ENCODE measurements at regions not wholly inside any gene's neighbourhood (a gene's known extent, or its start where the extent isn't known, plus 50 kb on each side); places are given as distances from the start of the nearest gene placed in this dataset.

- no peak for DNase-seq
Observed at GRCh38 chr12:61357496-61357895, 902.7 kb upstream of the USP15 start.

DNA sequence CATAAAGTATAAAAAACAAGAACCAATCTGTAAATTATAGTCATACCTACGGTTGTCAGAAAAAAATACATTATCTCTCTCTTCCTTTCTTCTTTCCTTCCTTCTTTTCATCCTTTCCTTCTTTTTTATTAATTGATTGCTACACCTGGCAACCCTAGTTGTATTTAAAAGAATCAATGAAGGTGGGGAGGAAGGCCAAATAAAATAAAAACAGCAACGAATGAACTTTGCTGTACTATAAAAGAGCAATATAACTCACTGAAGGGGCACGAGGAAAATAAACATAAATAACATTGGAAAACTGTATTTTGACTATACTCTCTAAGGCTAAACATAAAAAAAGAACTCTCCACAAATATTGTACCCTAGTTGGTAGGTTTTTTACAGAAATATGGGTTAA lies 898.2 kb upstream of the USP15 start:
- DNase-seq: no peak

GRCh38 chr12:61365001-61365400 lies 895.2 kb upstream of the USP15 start:
- no peak for DNase-seq

DNA sequence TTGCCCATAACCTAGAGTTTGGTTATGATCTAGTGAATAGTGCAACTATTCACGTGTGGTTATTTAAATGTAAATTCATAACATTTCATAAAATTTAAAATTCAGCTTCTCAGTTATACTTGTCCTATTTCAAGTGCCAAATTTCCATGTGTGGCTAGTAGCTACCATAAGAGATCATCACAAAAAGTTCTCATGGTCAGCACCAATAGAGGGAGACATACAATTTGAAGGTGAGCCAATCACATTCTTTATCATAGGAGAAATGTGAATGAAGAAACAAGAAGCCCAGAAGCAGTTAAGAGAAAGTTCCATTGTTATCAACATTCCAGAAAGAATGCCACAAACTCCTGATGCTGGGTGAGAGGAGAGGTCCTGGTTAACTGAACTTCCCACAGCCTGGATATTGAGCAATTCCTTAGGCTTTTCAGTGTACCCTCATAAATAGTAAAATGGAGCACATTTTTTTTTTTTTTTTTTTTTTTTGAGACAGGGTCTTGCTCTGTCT lies 892.9 kb upstream of the USP15 start:
- DNase-seq: no peak

DNA sequence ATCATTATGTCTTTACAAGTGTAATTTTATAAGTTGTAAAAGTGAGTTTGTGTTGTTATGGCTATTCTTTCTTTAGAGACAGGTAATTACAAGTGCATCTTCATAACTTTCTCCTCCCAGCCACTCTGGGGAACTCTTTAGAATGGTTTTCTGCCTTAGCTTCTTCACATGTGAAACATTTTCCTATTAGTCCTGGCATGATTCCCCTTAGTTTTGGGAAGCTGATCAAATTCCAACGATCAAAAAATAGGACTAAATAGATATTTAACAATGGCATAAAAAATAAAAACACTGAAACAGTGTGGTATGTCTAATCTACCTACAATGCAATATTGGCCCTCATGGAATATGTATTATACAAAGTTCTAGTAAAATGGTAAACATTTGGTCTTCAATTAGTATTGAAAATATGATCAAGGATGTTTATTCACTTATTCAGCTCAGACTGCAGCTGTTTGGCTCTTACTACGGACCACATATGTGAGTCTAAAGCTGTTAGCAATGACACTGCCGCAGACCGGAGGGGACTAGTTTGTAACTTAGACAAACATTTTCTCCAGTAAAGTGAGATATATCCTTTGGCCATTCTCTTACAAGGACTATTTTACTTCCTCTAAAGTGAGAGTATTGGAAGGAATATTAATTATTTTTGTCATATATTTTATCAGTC lies 890.8 kb upstream of the USP15 start:
- no peak for DNase-seq

GRCh38 chr12:61384511-61384910 lies 875.7 kb upstream of the USP15 start:
- DNase-seq: no peak

DNA sequence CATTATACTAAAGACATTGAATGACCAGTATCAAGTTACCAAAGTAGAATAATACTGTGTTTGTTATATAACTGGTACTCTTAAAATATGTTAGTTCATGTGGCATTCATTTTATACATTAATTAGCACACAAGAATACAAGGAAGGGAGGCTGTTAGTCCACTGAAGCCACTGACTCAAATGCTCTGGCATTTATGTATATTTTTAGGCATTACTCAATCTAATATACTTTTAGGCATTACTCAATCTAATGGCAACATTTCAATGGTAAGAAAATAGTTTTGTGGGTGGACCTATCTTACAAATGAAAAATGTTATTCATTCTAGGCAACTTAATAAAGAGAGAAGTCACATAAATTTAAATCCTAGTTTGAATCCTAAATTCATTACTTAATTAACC lies 874.4 kb upstream of the USP15 start:
- DNase-seq: no peak

GRCh38 chr12:61397668-61398067 lies 862.5 kb upstream of the USP15 start:
- DNase-seq: no peak

DNA sequence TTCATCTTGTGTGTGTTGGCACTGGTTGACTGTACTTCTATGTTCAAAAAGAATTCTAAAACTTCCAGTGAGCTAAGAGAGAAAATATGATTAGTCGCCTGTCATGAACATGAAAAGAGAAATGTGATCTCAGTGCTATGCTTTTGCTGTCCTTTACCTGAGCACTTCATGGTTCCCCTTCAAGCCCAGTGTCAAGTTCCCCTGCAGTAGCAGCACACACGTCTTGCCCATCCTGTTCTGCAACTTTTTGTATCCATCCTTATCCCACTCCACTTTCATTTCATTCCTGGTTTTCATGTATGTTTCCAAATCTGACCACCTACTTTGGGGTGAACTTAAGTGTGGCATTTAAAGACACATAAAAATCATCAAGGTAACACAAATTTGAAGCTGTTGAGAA lies 848.0 kb upstream of the USP15 start:
- DNase-seq: no peak

- DNase-seq: no peak
Observed at GRCh38 chr12:61414470-61414869, 845.7 kb upstream of the USP15 start.

- no peak for DNase-seq
Observed at GRCh38 chr12:61422786-61423185, 837.4 kb upstream of the USP15 start.

- DNase-seq: no peak
Observed at GRCh38 chr12:61452076-61452475, 808.1 kb upstream of the USP15 start.

DNA sequence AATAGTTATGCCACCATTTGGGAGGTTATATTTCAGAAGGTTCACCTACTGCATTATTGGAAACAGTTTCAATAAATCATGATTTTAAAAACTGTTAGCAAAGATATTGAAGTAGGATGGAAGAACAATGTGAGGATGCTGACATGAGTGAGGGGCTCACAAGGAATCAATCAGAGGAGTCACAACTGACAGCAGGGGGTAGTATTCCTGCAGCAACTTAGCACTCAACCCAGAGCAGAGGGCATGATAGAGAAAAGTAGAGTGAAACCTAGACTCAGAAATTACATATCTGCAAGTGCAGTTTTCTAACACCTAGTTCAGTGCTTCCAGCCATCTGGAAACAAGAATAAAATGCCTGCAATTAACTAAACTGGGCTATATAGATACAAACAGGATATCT lies 772.5 kb upstream of the USP15 start:
- no peak for DNase-seq

- no peak for DNase-seq
Observed at GRCh38 chr12:61490526-61491498, 769.4 kb upstream of the USP15 start.

GRCh38 chr12:61502179-61502578 lies 758.0 kb upstream of the USP15 start:
- DNase-seq: no peak

DNA sequence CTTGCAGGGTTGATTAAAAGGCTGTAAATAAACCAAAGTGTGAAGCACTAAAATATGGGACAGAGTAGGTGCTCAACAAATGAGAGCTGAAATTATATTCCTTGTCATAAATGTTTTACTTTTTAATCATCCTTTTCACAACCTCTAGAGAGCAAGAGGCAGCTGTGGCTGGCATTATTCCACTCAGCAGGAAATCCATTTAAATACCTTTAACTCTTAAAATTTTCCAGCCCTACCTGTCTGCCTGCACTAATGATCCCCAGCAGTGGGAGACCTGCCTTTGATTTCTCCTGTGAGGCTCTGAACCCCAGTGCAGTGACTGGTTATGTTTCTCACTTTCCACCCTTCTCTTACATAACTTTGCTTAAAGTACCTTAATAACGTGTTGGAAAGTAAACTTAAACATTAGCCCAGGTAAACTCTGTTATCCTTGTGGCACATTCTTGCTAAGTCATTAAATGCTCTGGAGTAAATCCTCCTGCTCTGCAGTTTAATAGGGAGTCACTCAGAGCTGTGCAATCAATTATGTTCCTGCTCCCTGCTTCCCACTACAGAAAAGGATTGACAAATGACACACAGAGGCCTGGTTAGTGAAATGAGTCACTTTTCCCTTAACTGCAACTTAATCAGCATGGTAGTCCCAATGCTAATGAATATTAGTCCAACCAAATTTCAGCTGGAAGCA lies 755.7 kb upstream of the USP15 start:
- DNase-seq: no peak

DNA sequence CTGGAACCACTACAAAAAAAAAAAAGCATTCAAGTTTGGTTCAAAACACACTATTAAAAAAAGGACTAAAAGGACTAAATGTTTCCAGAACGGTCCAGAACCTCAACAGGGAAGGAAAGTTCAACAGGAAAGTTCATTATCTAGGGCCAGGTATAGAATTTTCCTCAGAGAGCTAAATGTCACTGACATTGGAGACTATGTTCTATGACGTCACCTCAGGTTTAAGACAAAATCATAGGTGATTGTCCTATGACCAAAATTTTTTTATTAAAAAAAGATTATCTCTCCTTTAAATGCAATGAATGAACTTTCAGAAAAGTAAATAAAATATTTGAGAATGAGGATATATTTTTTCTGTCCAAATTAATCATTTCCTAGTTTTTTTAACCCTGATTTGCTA lies 746.7 kb upstream of the USP15 start:
- DNase-seq: no peak

DNA sequence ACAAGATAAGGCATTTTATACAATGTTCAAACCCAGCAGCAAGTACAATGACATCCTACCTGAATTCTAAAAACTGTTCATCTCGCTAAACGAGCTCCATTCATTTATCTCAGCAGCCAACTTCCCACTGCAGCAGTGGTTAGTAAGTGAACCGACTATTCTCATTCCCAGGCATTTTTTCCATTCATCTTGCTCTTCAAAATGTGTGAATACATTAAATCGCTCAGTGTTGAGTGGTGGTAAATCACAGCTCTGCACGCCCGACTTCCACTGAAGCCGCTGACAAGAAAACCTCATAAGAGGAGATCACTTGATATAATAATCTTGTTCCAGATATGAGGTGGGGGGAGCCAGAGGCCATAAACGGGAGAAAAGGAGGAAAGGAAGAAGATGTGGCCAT lies 746.2 kb upstream of the USP15 start:
- DNase-seq: no peak

DNA sequence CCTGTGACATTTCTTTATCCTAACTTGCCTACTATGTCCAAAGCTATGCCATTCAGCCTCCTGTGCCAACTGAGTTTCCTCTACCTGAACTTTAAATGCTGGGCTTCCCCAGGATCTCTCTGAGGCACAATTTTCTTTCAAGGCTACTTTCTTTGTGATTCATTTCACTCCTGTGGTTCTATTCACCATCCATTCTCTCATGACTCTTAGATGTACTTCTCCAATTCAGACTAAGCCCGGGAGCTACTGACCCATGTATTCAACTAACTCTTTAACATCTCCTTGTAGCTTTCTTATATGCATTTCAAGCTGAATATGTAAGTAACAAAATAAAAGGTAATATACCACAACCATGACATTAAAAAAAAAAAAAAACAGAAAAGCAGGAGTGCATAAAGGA lies 738.9 kb upstream of the USP15 start:
- DNase-seq: no peak

GRCh38 chr12:61523276-61523992 lies 736.8 kb upstream of the USP15 start:
- no peak for DNase-seq

DNA sequence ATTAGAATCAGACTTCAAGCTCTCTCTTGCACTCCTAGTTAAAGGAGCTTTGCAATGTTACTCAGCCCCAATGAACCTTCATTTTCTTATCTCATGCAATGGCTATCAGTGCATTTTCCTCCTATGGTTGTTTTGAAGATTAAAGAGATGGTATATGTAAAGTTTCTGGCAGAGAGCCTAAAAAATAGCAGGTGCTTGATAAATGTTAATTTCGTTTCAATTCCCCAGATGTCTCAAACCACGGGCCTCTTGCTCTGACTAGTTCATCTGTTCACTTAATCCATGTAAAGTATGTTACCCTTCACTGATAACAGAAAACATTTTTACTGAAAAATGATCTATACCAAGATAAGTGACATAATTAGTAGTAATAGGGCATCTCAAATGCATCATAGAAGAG lies 735.4 kb upstream of the USP15 start:
- DNase-seq: no peak

DNA sequence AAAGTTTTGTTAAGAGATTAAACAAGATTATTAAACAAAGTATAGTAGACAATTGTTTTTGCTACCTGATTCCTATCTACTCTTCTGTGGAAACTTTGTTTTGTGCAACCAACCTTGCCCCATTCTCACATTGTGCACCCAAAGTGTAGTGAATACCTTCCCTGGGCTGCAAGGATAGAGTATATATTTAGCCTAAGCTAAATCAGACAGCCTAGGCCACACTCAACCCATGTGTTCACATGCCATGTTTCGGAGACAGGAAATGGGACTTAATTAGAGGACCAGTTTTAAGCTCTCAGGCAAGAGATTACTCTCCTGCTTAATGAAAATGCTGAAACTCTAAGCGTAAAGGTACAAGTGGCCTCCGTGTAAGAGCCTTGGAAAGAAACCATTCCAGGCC lies 734.9 kb upstream of the USP15 start:
- DNase-seq: no peak

DNA sequence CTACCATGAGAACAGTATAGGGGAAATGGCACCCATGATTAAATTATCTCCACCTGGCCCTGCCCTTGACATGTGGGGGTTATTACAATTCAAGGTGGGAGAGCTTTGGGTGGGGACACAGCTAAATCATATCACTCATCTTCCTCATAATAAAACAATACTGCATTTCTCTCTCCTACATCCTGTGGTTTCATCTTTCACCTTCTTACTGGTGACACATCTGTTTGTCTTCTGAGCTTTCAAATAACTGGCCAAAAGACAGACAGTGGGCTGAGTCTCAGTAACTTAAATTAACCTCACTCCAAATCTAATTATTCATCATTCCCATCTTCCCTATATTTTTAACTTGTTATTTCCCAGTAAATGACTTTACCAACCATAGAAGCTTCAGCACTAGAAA lies 729.7 kb upstream of the USP15 start:
- no peak for DNase-seq

All from CD4-positive, alpha-beta T cell treated with Interleukin-10 for 1 hour (primary cell).